ENCODE measurements at regions not wholly inside any gene's neighbourhood (a gene's known extent, or its start where the extent isn't known, plus 50 kb on each side); places are given as distances from the start of the nearest gene placed in this dataset.

- TF ChIP-seq CTCF (IDR thresholded peaks at IDR 0.05) = no peak
- no peak for TF ChIP-seq EP300 (IDR thresholded peaks at IDR 0.05)
- no peak for TF ChIP-seq POLR2A (IDR thresholded peaks at IDR 0.05; ENCODE audit: low read depth)
- no peak for TF ChIP-seq POLR2AphosphoS5 (IDR thresholded peaks at IDR 0.05)
These were observed 391.7 kb downstream of the MED10 start for GRCh38 chr5:5986492-5987178.
